Glomerular endothelial cell (primary cell): ENCODE measurements at regions not wholly inside any gene's neighbourhood (a gene's known extent, or its start where the extent isn't known, plus 50 kb on each side); places are given as distances from the start of the nearest gene placed in this dataset.

Experiments used
- DNase-seq: peaks from one replicate; pipeline ENCODE4 v3.0.0-alpha.2; 2011; ENCODE audit warnings: low read depth, low spot score; ENCODE audit errors: extremely low read depth

DNA sequence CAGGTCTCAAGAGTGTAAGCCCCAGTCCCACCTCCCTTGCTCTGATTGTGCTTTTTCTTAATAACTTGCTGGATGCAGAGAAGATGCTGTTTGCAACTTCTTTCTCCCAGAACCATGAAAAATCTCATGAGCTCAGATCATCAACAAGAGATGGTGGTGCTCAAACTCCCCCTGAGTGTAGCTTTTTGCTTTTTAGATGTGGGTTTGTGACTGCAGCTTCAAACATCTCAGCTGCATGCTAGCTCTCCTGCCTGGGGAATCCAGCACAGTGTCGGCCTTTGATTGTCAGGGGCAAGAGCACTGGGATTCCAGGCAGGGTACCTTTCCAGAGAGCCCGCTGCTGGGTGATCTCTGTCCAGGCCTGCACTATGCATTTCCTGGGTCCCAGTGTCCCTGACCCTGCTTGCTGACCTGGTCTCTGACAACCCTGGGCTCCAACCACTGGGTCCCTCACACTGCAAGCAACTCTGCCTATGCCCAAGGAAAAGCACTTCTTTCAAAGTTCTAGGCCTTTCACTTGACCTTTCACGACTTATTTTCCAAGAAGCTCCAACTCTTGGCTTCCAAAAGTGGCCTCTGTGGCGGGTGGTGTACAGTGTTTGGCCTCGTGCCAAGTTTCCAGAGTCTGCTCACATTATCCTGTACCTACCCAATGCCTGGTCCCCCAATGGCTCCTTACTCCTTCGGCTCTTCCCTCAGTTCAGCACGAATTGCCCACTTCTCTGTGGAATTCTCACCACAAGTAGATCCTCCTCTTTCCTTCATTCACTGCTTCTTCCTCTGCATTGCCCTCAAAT, 69.7 kb upstream of the LY86 start:
- no peak for DNase-seq

DNA sequence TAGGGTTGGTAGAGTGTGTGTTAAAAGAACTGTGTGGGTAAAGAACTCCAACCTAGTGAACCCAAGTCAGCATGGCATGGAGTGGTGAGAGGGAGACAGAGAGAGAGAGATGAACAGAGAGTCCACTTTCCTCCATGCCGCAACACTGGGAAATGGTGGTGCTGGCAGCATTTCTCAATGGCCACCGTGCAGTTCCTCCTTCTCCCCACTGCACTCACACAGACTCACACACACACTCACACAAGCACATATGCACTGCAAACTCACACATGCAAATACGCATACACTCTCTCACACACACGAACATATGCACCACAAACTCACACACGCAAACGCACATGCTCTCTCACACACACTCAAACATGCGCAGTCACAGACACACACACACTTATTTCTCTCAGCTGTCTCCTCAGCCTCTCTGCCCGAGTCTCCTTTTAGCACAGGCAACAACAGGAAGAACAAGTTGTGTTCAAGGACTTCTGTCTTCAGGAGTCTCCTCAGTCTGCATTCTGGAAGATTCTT, 66.5 kb upstream of the LY86 start:
- no peak for DNase-seq

DNA sequence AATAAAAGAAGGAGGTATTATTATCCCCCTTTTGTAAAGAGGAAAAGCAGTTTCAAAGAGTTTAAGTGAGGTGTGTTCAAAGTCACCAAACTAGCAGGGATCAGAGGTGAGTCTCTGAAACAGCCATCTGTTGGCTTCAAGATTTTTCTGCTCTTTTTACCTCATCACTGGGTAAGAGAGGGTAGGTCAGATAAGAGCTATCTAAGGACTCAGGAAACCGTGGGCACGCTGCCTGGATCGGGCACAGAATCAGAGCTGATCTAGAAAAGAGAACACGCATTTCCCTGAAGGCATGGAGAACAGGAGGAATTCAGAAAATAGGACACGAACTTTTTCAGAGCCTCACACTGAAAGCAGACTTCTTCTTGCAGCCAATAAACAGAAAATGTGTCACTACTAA, 65.8 kb upstream of the LY86 start:
- no peak for DNase-seq

DNA sequence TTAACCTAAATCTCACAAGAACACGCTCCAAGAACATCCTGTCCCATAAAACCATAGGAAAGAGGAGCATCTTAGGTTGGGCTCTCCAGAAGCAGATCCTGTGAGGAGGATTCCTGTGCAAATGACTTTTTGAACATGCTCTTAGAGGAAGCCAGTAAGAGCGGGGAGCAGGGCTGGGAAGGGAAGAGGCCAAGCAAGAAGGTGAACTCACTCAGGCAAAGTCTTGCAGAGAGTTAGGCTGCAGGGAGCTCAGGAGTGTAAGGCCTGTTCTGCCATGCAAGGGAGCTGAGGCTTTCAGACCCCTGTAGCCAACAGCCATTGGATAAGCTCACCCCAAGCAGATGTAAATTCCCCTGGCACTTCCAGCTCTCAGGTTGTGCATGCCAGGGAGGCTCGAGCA, 63.6 kb upstream of the LY86 start:
- no peak for DNase-seq

DNA sequence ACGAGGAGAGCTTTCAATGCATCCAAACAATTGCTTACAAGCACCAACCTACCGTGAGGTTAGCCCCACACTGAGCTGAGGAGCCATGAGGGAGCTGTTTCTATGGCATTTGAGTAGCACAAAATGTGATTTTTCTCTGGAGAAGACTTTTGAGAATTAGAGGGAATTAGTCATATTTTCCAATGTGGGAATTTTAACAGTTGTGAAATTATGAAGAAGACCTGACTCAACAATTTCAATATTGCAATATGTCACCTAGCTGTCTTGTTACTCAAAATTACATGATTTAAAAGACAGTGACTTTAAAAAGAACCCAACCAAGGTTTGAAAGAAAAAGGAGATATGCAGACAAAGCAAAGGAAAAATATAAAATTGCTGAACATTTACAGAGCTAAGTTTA, 62.6 kb upstream of the LY86 start:
- DNase-seq, result no peak

DNA sequence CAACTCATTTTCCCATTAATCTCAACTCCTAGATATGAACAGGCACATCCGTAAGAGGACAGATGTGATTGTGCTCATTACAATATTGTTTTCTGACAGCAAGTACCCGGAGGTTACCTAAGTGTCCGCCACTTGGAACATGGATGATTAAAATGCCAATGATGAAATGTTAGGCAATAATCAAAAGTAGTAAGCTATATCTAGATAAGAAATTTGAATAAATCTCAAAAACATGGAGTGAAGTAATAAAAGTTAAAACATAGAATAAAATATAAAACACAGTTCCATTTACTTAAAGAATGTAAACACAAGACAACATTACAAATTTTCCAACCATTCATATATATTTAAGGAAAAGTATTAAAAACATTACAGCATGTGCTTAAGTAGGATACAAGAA, 59.2 kb upstream of the LY86 start:
- no peak for DNase-seq

DNA sequence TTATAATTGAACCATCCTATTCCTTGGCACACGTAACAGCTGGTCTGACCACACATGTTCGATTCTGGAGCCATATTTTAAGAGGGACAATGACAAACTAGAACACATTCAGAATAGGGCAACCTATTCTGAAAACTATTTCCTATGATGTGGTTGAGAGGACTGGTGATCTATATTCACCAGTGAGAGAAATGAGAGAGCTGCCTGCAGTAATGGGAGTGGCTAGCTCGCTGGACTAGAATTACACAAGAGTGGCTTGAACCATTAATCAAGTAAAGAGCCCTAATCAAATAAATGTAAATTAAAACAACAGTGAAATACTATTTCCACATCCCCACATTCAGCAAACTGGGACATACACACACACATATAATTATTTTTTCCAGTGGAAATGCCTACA, 55.3 kb upstream of the LY86 start:
- no peak for DNase-seq

DNA sequence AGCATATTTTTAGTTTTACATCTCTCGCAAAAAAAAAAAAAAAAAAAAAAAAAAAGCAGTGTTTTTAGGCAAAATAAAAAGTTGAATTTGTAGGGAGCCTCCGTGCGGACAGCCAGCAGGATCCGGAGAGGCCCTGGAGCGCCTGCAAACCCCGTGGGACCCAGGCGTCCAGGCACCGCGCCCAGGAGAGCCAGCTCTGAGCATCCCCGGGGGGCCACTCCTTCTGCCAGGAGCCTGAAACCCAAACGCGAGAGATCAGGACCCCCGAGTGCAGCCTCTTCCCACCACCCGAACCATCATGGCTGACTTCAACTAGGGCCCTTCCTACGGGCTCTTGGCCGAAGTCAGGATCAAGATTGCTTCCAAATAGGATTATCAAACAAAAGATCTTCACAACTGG, 54.1 kb upstream of the LY86 start:
- no peak for DNase-seq

DNA sequence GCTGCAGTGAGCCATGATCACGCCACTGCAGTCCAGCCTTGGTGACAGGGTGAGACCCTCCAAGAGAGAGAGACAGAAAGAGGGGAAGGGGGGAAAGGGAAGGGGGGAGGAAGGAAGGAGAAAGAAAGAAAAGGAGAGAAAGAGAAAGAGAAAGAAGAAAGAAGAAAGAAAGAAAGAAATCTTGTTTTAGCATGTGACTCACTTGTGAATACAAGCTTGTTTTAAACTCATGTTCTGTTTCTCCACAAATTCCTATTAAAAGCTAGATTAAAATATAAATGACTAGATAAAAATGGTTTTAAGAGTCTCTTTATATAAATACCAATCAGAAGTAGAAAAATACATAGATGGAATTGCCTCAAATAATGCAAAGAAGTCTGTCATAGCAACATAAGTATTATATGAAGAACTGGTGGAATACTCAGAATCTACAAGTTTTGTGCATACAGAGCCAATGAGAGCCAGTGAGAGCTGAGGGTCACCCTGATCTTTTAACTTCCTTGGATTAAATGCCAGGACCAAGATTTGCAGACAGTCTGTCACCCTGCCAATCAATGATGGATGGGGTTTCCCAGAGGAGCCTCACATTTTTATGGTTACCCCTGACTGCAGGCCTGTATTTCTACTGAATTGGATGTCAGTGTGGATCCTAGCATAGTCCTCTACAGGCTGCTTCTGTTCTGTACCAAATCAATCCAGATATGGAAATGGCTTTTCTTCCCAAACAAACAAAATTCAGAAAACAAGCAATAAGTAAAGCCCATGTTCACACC, 50.8 kb upstream of the LY86 start:
- no peak for DNase-seq

DNA sequence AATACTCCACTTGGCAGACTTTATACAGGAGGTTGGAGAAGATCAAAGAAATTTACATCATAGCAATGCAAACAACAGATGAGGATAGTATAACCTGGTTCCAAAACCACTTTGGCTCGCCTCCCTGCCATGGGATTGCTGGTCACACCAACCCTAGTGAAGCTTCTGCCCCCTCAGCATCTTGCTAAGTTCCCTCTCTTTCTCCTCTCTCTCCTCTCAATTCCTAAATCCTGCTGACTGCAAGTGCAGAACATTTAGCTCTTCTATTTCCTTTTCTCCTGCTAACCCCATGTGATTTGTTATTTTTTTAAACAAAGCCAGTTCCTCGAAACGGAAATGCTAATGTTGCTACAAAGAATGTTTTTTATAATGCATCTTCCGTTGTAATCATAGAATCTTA, 50.3 kb upstream of the LY86 start:
- no peak for DNase-seq
